Activated naive CD4-positive, alpha-beta T cell treated with anti-CD3 and anti-CD28 coated beads for 36 hours (primary cell): ENCODE measurements at regions not wholly inside any gene's neighbourhood (a gene's known extent, or its start where the extent isn't known, plus 50 kb on each side); places are given as distances from the start of the nearest gene placed in this dataset.

ENCODE experiments used
- microRNA-seq: library from miRNA; unstranded; fragments of <30 nt; microRNA quantifications from one replicate; pipeline ENCODE4 v1.2.0, GENCODE V29; 2022; ENCODE audit warnings: borderline microRNAs expressed, borderline replicate concordance

Small RNAs in the stretch of these regions (microRNA-seq; reads per million reads assigned to microRNA genes)
- 3.3 reads per million for gene MIR7641-1
